NCI-H82 treated with DMSO at 0.1 percent for 48 hours (cell line): ENCODE measurements at regions not wholly inside any gene's neighbourhood (a gene's known extent, or its start where the extent isn't known, plus 50 kb on each side); places are given as distances from the start of the nearest gene placed in this dataset.
"Not testable (repeated sequence)": the region's sequence is repeated elsewhere in the genome, so short reads cannot be mapped to it uniquely, and the experiment has no call there.

Experiments
- DNase-seq: peaks from one replicate; lab custom pipeline; 2025; ENCODE audit not compliant: unreplicated experiment; lab: John Stamatoyannopoulos, UW

GRCh38 chr12:131432532-131433260 is 278.2 kb upstream of the SFSWAP start:
- no peak for DNase-seq

GRCh38 chr12:131434208-131435125 is 276.4 kb upstream of the SFSWAP start:
- no peak for DNase-seq

GRCh38 chr12:131436922-131437705 is 273.8 kb upstream of the SFSWAP start:
- DNase-seq: no peak

GRCh38 chr12:131437706-131438492 is 273.0 kb upstream of the SFSWAP start:
- DNase-seq: no peak

DNA sequence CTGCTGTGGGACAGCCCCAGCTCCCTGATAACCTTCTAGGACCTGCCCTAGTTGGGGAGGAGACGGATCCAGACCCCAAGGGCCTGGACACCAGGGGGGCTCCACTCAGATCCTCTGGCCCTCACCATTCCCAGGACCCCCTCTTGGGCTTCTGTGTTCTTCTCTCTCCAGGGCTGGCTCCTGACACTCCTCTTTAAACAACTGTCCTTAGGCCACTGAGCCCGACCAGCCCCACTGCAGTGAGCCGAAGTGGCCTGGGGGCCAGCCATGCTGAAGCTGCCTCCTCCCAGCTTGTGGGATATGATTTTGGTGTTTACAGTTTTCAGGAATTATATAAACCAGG is 272.4 kb upstream of the SFSWAP start:
- not testable (repeated sequence) for DNase-seq

DNA sequence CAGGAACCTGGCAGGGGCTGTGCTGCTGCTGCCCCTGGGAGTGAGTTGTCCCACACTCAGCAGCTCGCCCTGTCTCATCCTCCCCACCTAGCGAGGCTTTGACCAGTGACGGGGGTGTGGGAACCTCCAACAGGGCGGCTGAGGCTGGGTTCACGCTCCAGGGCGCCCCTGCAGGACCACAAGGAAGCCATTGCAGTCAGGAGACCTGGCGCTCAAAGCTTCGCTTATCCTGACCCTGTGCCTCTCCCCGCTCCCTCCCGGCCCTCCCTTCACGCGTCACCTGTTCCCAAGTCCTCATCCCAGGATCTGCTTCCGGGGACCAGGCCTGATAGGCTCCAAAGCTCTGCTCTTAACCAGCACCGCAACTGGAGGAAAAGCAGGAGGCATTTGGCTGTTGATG is 272.0 kb upstream of the SFSWAP start:
- no peak for DNase-seq

GRCh38 chr12:131439752-131440151 is 271.1 kb upstream of the SFSWAP start:
- DNase-seq: not testable (repeated sequence)

- DNase-seq: not testable (repeated sequence)
Observed at GRCh38 chr12:131440209-131441059, 270.5 kb upstream of the SFSWAP start.

- no peak for DNase-seq
Observed at GRCh38 chr12:131441060-131441396, 269.9 kb upstream of the SFSWAP start.

DNA sequence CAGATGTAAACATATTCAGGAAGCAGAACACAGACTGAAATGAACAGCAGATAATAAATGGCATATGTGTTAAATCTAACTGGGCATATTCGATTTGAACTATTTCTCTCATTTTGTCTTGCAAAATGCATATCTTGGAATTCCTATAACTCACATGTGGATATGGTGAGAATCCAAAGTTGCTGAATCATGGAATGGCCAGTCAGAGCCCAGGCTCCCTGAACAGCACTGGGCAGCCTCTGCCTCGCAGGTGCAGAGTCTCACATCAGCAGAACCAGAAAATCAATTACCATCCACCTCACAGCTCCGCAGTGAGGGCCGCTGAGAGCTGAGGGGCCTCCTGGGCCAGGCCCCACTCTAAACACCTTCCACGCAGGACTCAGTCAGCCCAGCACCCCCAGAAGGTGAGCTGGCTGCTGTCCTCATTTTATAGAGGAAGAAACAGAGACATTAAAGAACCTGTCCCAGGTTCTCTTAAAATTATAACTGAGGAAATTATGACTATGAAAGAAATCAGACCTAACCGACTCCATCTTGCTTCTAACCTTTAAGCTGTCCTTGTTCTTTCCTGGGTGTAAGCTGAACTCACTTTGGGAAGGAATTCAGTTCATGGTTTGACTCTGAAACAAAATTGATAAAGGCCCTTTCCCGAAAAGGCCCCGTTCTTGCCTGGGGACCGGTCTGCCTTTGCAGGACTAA is 269.1 kb upstream of the SFSWAP start:
- DNase-seq: no peak

- DNase-seq: no peak
Observed at GRCh38 chr12:131442337-131442918, 268.5 kb upstream of the SFSWAP start.

GRCh38 chr12:131443019-131444000 is 267.6 kb upstream of the SFSWAP start:
- no peak for DNase-seq

- no peak for DNase-seq
Observed at GRCh38 chr12:131444220-131445164, 266.4 kb upstream of the SFSWAP start.

DNA sequence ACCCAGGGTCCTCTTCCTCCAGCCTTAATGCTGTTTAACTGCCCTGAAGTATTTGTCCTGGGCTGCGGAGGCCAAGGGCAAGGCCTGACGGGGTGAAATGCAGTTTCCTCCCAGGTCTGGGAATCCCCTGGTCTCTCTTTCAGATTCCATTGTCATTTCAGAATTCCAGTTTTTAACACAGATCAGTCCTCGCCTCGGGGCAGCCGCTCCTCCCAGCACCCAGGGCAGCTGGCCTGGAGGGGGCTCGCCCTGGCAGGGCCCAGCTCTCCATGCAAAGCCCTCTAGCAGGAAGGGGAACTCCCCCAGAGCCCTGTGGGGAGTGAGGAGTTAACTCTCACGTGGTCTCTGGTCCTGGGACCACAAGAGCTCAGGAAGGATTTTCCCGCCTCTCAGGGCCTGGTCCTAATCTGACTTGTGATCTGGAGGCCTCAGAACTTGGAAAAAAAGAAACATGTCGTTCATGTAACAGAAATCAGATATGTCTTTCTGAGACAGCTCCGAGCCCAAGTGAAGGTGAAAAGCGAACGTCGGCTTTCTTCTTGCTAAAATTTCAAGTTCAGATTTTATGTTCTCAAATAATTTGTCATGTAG is 265.6 kb upstream of the SFSWAP start:
- no peak for DNase-seq

- no peak for DNase-seq
Observed at GRCh38 chr12:131445795-131446194, 265.1 kb upstream of the SFSWAP start.

DNA sequence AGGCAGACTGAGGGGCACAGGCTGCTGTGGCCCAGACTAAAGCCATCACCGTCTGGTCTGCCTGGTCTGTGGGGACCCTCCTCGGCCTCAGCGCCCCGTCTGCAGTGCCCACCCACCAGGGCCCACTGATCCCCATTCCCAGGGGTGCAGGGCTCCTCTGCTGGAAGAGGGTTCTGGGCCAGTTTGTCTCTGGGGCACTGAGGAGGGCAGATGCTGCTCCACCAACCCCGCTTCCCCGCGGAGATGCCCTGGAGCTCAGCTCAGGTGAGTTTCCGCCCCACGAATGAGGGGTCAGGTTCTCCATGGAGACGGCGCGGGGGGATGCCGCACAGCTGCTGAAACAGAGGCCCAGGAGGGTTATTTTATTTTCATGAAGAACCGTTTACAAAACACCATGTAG is 263.3 kb upstream of the SFSWAP start:
- not testable (repeated sequence) for DNase-seq
